Neural cell (in vitro differentiated cells): ENCODE measurements at regions not wholly inside any gene's neighbourhood (a gene's known extent, or its start where the extent isn't known, plus 50 kb on each side); places are given as distances from the start of the nearest gene placed in this dataset.

Source experiments
- H2AFZ ChIP-seq: fragments of 200-600, 300-800 bp; sonication (generic), shearing (Covaris generic); 2 replicates; pipeline ENCODE4 v1.6.0; 2014; ENCODE audit warnings: low read depth, mild to moderate bottlenecking, antibody characterized with exemption, low read length, moderate library complexity
- H3F3A ChIP-seq: fragments of 200-600 bp; shearing (Covaris generic); 2 replicates; pipeline ENCODE4 v1.6.1; 2016; ENCODE audit warnings: mild to moderate bottlenecking, moderate library complexity, mixed read lengths, antibody characterized with exemption, low read length; ENCODE audit not compliant: insufficient read depth, poor library complexity, severe bottlenecking
- H3K27ac ChIP-seq: fragments of 200-600, 300-800 bp; sonication (generic), shearing (Covaris generic); 2 replicates; pipeline ENCODE4 v1.5.1; 2014; ENCODE audit warnings: mild to moderate bottlenecking, low read length, moderate library complexity
- H3K27me3 ChIP-seq: fragments of 300-800, 200-600 bp; sonication (generic), shearing (Covaris generic); 2 replicates; pipeline ENCODE4 v1.6.0; 2014; ENCODE audit warnings: mild to moderate bottlenecking, low read depth, low read length, moderate library complexity; ENCODE audit not compliant: insufficient read depth
- H3K36me3 ChIP-seq: fragments of 300-800, 200-600 bp; sonication (generic), shearing (Covaris generic); 2 replicates; pipeline ENCODE4 v1.5.1; 2014; ENCODE audit warnings: mild to moderate bottlenecking, antibody characterized with exemption, low read length, moderate library complexity; ENCODE audit not compliant: insufficient read depth
- H3K4me2 ChIP-seq: fragments of 300-800, 200-600 bp; sonication (generic), shearing (Covaris generic); 2 replicates; pipeline ENCODE4 v1.6.0; 2014; ENCODE audit warnings: mild to moderate bottlenecking, low read length
- H3K4me3 ChIP-seq: fragments of 300-800, 200-600 bp; sonication (generic), shearing (Covaris generic); 2 replicates; pipeline ENCODE4 v1.5.1; 2014; ENCODE audit warnings: mild to moderate bottlenecking, low read length, moderate library complexity
- H3K79me2 ChIP-seq: fragments of 200-600 bp; shearing (Covaris generic); replicated peaks from 2 replicates; pipeline ENCODE4 v1.6.0; 2014; ENCODE audit warnings: mild to moderate bottlenecking, low read length, moderate library complexity; ENCODE audit not compliant: insufficient read depth
- H3K9ac ChIP-seq: fragments of 300-800, 200-600 bp; sonication (generic), shearing (Covaris generic); 2 replicates; pipeline ENCODE4 v1.6.1; 2016; ENCODE audit warnings: mild to moderate bottlenecking, low read length, mixed read lengths
- H3K9me2 ChIP-seq: fragments of 200-600 bp; shearing (Covaris generic); 2 replicates; pipeline ENCODE4 v1.6.1; 2016; ENCODE audit warnings: mild to moderate bottlenecking, low read length, mixed read lengths; ENCODE audit not compliant: insufficient read depth
- H3K9me3 ChIP-seq: fragments of 200-600, 300-800 bp; sonication (generic), shearing (Covaris generic); 2 replicates; pipeline ENCODE4 v1.6.1; 2016; ENCODE audit warnings: mild to moderate bottlenecking, mixed run types, low read length, moderate library complexity, mixed read lengths
- H4K20me1 ChIP-seq: fragments of 200-600 bp; shearing (Covaris generic); 2 replicates; pipeline ENCODE4 v1.6.1; 2016; ENCODE audit warnings: mild to moderate bottlenecking, mixed run types; ENCODE audit not compliant: insufficient read depth
- EP300 ChIP-seq: fragments of 450-650 bp; conservative IDR thresholded peaks from 2 replicates; pipeline ENCODE4 v1.6.1; 2014; ENCODE audit warnings: antibody characterized with exemption, mild to moderate bottlenecking, moderate library complexity; ENCODE audit not compliant: poor library complexity, severe bottlenecking
- EZH2 ChIP-seq: fragments of 200-600, 300-800 bp; shearing (Covaris generic), sonication (generic); IDR thresholded peaks from 2 replicates; pipeline ENCODE4 v1.6.1; 2014; ENCODE audit warnings: antibody characterized with exemption, low read length, borderline replicate concordance, mild to moderate bottlenecking; ENCODE audit not compliant: insufficient read depth, poor library complexity, severe bottlenecking
- MXI1 ChIP-seq: fragments of 450-650 bp; conservative IDR thresholded peaks from 2 replicates; pipeline ENCODE4 v1.6.1; 2014; ENCODE audit warnings: antibody characterized with exemption, mild to moderate bottlenecking; ENCODE audit not compliant: poor library complexity, severe bottlenecking
- POLR2AphosphoS5 ChIP-seq: IDR thresholded peaks from 2 replicates; pipeline ENCODE4 v1.6.1; 2012
- RAD21 ChIP-seq: fragments of 450-650 bp; conservative IDR thresholded peaks from 2 replicates; pipeline ENCODE4 v1.6.1; 2014; ENCODE audit warnings: antibody characterized with exemption, mild to moderate bottlenecking, moderate library complexity
- SMC3 ChIP-seq: fragments of 450-650 bp; conservative IDR thresholded peaks from 2 replicates; pipeline ENCODE4 v1.6.1; 2014; ENCODE audit warnings: antibody characterized with exemption, mild to moderate bottlenecking, moderate library complexity; ENCODE audit not compliant: poor library complexity
- TAF1 ChIP-seq: IDR thresholded peaks from 2 replicates; pipeline ENCODE4 v1.6.1; 2012; ENCODE audit warnings: low read depth
- TF ChIP-seq, protein P1 (sequence below): IDR thresholded peaks from 2 replicates; pipeline ENCODE4 v1.6.1; 2012; ENCODE audit warnings: borderline replicate concordance
- TF ChIP-seq, protein P2 (sequence below): fragments of 450-650 bp; IDR thresholded peaks from 2 replicates; pipeline ENCODE4 v1.5.1; 2014; ENCODE audit warnings: antibody characterized with exemption, mild to moderate bottlenecking, moderate library complexity; ENCODE audit not compliant: poor library complexity, severe bottlenecking

DNA sequence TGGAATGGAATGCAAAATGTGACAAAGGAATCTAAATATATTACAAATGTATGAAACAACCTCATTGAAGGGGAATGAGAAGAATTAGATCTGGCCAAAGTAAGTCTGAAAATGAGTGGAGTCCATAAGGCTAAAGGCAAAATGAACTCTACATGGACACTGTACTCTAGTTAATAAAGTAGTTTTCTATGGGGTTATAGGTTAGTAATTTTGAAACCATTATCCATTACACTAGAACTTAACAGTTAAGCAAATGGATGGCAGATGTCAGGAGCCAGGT is 222.1 kb downstream of the NUAK1 start:
- Histone ChIP-seq H3K36me3 (no peaks in the 10 kb centered on the region), H3K9ac (no peak overlapping the region), H3K9me2 (no peaks in the 10 kb centered on the region), H4K20me1 (no peaks in the 10 kb centered on the region), H3K27ac (no peak overlapping the region), H3K4me3 (no peak overlapping the region), H2AFZ (no peak overlapping the region), H3K9me3 (no peaks in the 10 kb centered on the region), H3F3A (no peaks in the 10 kb centered on the region), H3K79me2 (no peaks in the 10 kb centered on the region), H3K4me2 (no peak overlapping the region), H3K27me3 (no peaks in the 10 kb centered on the region)
- TF ChIP-seq, protein P1, sequence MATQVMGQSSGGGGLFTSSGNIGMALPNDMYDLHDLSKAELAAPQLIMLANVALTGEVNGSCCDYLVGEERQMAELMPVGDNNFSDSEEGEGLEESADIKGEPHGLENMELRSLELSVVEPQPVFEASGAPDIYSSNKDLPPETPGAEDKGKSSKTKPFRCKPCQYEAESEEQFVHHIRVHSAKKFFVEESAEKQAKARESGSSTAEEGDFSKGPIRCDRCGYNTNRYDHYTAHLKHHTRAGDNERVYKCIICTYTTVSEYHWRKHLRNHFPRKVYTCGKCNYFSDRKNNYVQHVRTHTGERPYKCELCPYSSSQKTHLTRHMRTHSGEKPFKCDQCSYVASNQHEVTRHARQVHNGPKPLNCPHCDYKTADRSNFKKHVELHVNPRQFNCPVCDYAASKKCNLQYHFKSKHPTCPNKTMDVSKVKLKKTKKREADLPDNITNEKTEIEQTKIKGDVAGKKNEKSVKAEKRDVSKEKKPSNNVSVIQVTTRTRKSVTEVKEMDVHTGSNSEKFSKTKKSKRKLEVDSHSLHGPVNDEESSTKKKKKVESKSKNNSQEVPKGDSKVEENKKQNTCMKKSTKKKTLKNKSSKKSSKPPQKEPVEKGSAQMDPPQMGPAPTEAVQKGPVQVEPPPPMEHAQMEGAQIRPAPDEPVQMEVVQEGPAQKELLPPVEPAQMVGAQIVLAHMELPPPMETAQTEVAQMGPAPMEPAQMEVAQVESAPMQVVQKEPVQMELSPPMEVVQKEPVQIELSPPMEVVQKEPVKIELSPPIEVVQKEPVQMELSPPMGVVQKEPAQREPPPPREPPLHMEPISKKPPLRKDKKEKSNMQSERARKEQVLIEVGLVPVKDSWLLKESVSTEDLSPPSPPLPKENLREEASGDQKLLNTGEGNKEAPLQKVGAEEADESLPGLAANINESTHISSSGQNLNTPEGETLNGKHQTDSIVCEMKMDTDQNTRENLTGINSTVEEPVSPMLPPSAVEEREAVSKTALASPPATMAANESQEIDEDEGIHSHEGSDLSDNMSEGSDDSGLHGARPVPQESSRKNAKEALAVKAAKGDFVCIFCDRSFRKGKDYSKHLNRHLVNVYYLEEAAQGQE, result no peak
- TF ChIP-seq MXI1, result no peak
- TF ChIP-seq SMC3, result no peak
- TF ChIP-seq EZH2, result no peak
- TF ChIP-seq POLR2AphosphoS5, result no peak
- no peak for TF ChIP-seq EP300
- TF ChIP-seq, protein P2, sequence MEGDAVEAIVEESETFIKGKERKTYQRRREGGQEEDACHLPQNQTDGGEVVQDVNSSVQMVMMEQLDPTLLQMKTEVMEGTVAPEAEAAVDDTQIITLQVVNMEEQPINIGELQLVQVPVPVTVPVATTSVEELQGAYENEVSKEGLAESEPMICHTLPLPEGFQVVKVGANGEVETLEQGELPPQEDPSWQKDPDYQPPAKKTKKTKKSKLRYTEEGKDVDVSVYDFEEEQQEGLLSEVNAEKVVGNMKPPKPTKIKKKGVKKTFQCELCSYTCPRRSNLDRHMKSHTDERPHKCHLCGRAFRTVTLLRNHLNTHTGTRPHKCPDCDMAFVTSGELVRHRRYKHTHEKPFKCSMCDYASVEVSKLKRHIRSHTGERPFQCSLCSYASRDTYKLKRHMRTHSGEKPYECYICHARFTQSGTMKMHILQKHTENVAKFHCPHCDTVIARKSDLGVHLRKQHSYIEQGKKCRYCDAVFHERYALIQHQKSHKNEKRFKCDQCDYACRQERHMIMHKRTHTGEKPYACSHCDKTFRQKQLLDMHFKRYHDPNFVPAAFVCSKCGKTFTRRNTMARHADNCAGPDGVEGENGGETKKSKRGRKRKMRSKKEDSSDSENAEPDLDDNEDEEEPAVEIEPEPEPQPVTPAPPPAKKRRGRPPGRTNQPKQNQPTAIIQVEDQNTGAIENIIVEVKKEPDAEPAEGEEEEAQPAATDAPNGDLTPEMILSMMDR, result no peak
- no peak for TF ChIP-seq TAF1
- no peak for TF ChIP-seq RAD21

DNA sequence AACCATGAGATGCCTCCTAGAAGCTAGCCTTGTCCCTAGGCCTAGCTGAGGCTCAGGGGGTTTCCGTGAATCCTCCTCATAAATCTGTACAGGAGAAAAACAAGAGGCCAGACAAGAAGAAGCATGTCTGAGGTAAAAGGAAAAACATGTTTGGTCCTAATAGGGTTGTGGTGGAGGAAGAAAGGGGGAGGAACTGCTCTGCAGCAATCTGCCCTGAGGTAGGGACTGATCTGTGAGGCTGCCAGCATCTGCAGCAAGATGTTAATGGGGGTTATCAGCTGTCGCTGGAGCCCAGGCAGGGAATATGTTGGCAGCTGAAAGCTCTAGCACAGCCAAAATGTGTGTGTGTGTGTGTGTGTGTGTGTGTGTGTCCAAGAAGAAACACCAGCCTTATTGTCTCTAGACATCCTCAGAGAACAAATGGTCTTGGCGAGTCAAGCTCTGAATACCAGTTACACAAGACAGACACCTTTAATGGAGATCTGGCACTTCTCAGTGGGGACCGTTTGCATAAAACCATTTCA is 218.5 kb downstream of the NUAK1 start:
- Histone ChIP-seq H3K9me3 (no peaks in the 10 kb centered on the region), H3K79me2 (no peaks in the 10 kb centered on the region), H3K36me3 (no peaks in the 10 kb centered on the region), H3K27me3 (no peaks in the 10 kb centered on the region), H3K9ac (no peak overlapping the region), H3K4me3 (no peak overlapping the region), H3K27ac (no peak overlapping the region), H3F3A (no peaks in the 10 kb centered on the region), H2AFZ (no peak overlapping the region), H3K9me2 (no peaks in the 10 kb centered on the region), H4K20me1 (no peaks in the 10 kb centered on the region), H3K4me2 (no peak overlapping the region)
- TF ChIP-seq, protein P2, result no peak
- no peak for TF ChIP-seq TAF1
- TF ChIP-seq MXI1, result no peak
- no peak for TF ChIP-seq RAD21
- TF ChIP-seq, protein P1, result no peak
- TF ChIP-seq EZH2, result no peak
